ENCODE measurements at regions not wholly inside any gene's neighbourhood (a gene's known extent, or its start where the extent isn't known, plus 50 kb on each side); places are given as distances from the start of the nearest gene placed in this dataset.

- ChIA-PET CTCF (ENCODE audit: partially characterized antibody) (interaction anchor here (0.7 to 1.3 kb wide), 5 partner anchors 10 to 55 kb away, joined by 3 to 6 read pairs (median 4); no protein-coding TSS in a partner anchor), POLR2A (ENCODE audit: partially characterized antibody) (no interaction called here)
- no peaks in the 10 kb centered on the region for H3K4me1 ChIP-seq (ENCODE audit: insufficient read depth, low read length)
- Mint-ChIP-seq H3K4me1 (peaks cover 0 to 2% (median 0%) of the 10 kb centered on the region in 4 donors), H3K9me3 (peaks cover 0 to 6% (median 4%) of the 10 kb centered on the region in 8 donors), H3K27me3 (peaks cover 14 to 18% of the 10 kb centered on the region in 2 donors), H3K36me3 (no peaks in the 10 kb centered on the region), H3K27ac (no peak overlapping the region), H3K4me3 (no peak overlapping the region)
- no peaks in the 10 kb centered on the region for H3K9me3 ChIP-seq (ENCODE audit: control insufficient read depth in 1 of 2, low read length in 2 of 2)
- no peak overlapping the region for H3K27ac ChIP-seq (ENCODE audit: low read depth, low read length)
- H3K27me3 ChIP-seq (ENCODE audit: insufficient read depth, low read length), result no peaks in the 10 kb centered on the region
- intact Hi-C loops (cut with micrococcal nuclease), result no loop called here
- H3K36me3 ChIP-seq (ENCODE audit: insufficient read depth, low read length), result no peaks in the 10 kb centered on the region
- no peak overlapping the region for H3K4me3 ChIP-seq (ENCODE audit: low read length in 2 of 2)
- no peak for DNase-seq
These were observed 55.3 kb upstream of the ERCC4 start for GRCh38 chr16:13864689-13865088.

GRCh38 chr16:13866073-13866472, 53.9 kb upstream of the ERCC4 start:
- ChIA-PET CTCF (ENCODE audit: partially characterized antibody) (interaction anchor here (0.6 to 1.0 kb wide), 3 partner anchors 18 to 1590 kb away, joined by 3 to 4 read pairs (median 3); no protein-coding TSS in a partner anchor), POLR2A (ENCODE audit: partially characterized antibody) (no interaction called here)
- Mint-ChIP-seq H3K36me3 (no peaks in the 10 kb centered on the region), H3K27ac (no peak overlapping the region), H3K4me1 (peaks cover 0 to 2% (median 0%) of the 10 kb centered on the region in 4 donors), H3K9me3 (peaks cover 0 to 6% (median 3%) of the 10 kb centered on the region in 8 donors), H3K4me3 (no peak overlapping the region), H3K27me3 (peaks cover 16 to 19% of the 10 kb centered on the region in 2 donors)
- intact Hi-C loops (cut with micrococcal nuclease), result no loop called here
- no peaks in the 10 kb centered on the region for H3K4me1 ChIP-seq (ENCODE audit: insufficient read depth, low read length)
- no peak overlapping the region for H3K27ac ChIP-seq (ENCODE audit: low read depth, low read length)
- H3K36me3 ChIP-seq (ENCODE audit: insufficient read depth, low read length), result no peaks in the 10 kb centered on the region
- peak in 3 of 5 donors; percentile 2 to 9 (median 7) for DNase-seq
- H3K27me3 ChIP-seq (ENCODE audit: insufficient read depth, low read length), result no peaks in the 10 kb centered on the region
- H3K4me3 ChIP-seq (ENCODE audit: low read length in 2 of 2), result no peak overlapping the region
- no peaks in the 10 kb centered on the region for H3K9me3 ChIP-seq (ENCODE audit: control insufficient read depth in 1 of 2, low read length in 2 of 2)
